ENCODE measurements at regions not wholly inside any gene's neighbourhood (a gene's known extent, or its start where the extent isn't known, plus 50 kb on each side); places are given as distances from the start of the nearest gene placed in this dataset.

DNA sequence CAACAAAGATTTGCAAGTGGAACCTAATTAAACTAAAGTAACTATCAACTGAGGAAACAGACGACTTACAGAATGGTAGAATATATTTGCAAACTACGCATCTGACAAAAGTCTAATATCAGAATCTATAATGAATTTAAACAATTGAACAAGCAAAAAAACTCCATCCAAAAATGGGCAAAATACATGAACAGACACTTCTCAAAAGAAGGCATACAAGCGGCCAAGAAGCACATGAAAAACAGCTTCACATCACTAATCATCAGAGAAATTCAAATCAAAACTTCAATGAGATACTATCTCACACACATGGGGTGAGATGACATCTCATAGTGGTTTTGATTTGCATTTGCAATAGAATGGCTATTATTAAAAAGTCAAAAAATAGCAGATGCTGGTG, 128.6 kb downstream of the POLR2M start:
- no peaks in the 10 kb centered on the region for H3K79me2 ChIP-seq (ENCODE audit: low read length)
- no peak overlapping the region for H2AFZ ChIP-seq (ENCODE audit: low read depth, low read length)
- H3K4me2 ChIP-seq (ENCODE audit: low read length): no peak overlapping the region
- H3K27ac ChIP-seq (ENCODE audit: low read length): no peak overlapping the region
- H3K9me3 ChIP-seq (ENCODE audit: insufficient read depth, low read length): no peaks in the 10 kb centered on the region
- no peaks in the 10 kb centered on the region for H4K20me1 ChIP-seq (ENCODE audit: insufficient read depth, low read length)
- H3K9ac ChIP-seq (ENCODE audit: low read length): no peak overlapping the region
- no peaks in the 10 kb centered on the region for H3K36me3 ChIP-seq (replicated peaks; ENCODE audit: low read depth, low read length)
- H3K4me3 ChIP-seq (ENCODE audit: low read length): no peak overlapping the region
- no peaks in the 10 kb centered on the region for H3K4me1 ChIP-seq (ENCODE audit: low read length)
- TF ChIP-seq, protein P1, sequence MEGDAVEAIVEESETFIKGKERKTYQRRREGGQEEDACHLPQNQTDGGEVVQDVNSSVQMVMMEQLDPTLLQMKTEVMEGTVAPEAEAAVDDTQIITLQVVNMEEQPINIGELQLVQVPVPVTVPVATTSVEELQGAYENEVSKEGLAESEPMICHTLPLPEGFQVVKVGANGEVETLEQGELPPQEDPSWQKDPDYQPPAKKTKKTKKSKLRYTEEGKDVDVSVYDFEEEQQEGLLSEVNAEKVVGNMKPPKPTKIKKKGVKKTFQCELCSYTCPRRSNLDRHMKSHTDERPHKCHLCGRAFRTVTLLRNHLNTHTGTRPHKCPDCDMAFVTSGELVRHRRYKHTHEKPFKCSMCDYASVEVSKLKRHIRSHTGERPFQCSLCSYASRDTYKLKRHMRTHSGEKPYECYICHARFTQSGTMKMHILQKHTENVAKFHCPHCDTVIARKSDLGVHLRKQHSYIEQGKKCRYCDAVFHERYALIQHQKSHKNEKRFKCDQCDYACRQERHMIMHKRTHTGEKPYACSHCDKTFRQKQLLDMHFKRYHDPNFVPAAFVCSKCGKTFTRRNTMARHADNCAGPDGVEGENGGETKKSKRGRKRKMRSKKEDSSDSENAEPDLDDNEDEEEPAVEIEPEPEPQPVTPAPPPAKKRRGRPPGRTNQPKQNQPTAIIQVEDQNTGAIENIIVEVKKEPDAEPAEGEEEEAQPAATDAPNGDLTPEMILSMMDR (IDR thresholded peaks at IDR 0.05; ENCODE audit: low read depth, low read length): no peak
- no peak for TF ChIP-seq EZH2phosphoT487 (IDR thresholded peaks at IDR 0.05; ENCODE audit: low read depth)
- peaks cover 6% of the 10 kb centered on the region; the same call in 1 of the 2 replicates for H3K27me3 ChIP-seq (ENCODE audit: low read depth, low read length)

DNA sequence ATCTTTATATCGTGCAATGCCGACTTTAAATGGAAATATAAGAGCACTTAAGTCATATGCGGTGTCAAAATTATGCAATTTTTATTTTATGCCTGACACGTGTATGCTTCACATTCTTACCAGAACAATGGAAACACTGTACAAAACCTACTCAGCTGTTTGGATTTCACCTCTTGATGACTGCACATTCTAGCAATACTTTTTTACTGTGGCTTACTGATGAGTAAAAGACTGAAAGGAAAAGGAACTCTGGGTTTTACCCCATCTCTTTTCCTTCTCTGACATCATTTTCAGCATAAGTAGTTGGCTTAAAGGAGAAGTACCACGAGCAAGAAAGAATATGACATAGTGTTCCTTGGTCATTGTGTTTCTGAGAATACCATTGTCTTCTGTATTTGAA, 142.8 kb downstream of the POLR2M start:
- Histone ChIP-seq H2AFZ (ENCODE audit: low read depth, low read length) (no peak overlapping the region), H3K36me3 (replicated peaks; ENCODE audit: low read depth, low read length) (no peaks in the 10 kb centered on the region), H3K4me3 (ENCODE audit: low read length) (no peak overlapping the region), H3K4me2 (ENCODE audit: low read length) (no peak overlapping the region; the same call in 1 of the 2 replicates), H3K9me3 (ENCODE audit: insufficient read depth, low read length) (no peaks in the 10 kb centered on the region), H3K27ac (ENCODE audit: low read length) (no peak overlapping the region), H4K20me1 (ENCODE audit: insufficient read depth, low read length) (no peaks in the 10 kb centered on the region), H3K27me3 (ENCODE audit: low read depth, low read length) (peaks cover 9% of the 10 kb centered on the region), H3K9ac (ENCODE audit: low read length) (no peak overlapping the region), H3K79me2 (ENCODE audit: low read length) (no peaks in the 10 kb centered on the region), H3K4me1 (ENCODE audit: low read length) (peaks cover 11% of the 10 kb centered on the region)
- TF ChIP-seq EZH2phosphoT487 (IDR thresholded peaks at IDR 0.05; ENCODE audit: low read depth): no peak
- TF ChIP-seq, protein P1 (IDR thresholded peaks at IDR 0.05; ENCODE audit: low read depth, low read length): no peak

DNA sequence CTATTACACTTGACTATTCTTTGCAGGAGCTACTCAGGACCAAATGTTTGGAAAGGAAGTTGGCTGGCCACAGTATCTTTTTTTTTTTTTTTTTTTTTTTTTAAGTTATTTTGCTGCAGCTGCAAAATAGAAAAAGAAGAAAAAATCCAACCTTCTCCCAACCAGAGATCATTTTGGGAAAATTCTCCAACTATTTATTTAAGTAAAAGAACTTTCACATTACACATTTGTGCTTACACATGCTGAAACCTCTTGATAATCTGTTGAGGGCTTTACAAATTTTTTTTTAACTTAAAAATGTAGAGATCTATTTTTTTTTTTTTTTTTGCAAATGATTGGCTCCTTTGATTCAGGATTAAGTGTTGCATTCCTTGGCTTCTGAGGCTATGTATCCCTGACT, 148.0 kb downstream of the POLR2M start:
- TF ChIP-seq EZH2phosphoT487 (IDR thresholded peaks at IDR 0.05; ENCODE audit: low read depth): no peak
- H3K79me2 ChIP-seq (ENCODE audit: low read length): no peaks in the 10 kb centered on the region
- no peaks in the 10 kb centered on the region for H3K9me3 ChIP-seq (ENCODE audit: insufficient read depth, low read length)
- H3K27ac ChIP-seq (ENCODE audit: low read length): no peak overlapping the region
- no peak overlapping the region for H3K4me2 ChIP-seq (ENCODE audit: low read length)
- no peak overlapping the region for H3K4me3 ChIP-seq (ENCODE audit: low read length)
- no peaks in the 10 kb centered on the region for H3K36me3 ChIP-seq (replicated peaks; ENCODE audit: low read depth, low read length)
- H3K9ac ChIP-seq (ENCODE audit: low read length): no peak overlapping the region
- H3K4me1 ChIP-seq (ENCODE audit: low read length): peaks cover 3% of the 10 kb centered on the region
- no peaks in the 10 kb centered on the region for H4K20me1 ChIP-seq (ENCODE audit: insufficient read depth, low read length)
- H3K27me3 ChIP-seq (ENCODE audit: low read depth, low read length): peaks cover 6% of the 10 kb centered on the region
- no peak overlapping the region for H2AFZ ChIP-seq (ENCODE audit: low read depth, low read length)

DNA sequence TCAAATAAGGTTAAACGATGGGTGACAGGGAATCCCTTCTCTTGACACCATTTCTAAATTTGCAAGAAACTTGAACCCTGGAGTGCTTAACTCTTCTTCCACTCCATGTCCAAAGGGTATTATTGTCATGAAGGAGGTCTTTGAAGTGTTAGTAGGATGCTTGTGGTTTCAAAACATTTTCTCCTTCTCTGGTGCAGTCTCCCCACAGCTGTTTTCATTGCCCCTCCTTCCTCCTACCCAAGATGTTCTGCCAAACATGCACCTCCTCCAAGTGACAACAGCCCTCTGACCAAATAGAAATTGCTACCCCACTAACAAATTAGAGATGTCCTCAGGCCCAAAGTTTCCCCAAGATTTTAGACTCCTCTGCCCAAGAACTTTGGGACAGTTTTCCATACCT, 151.4 kb downstream of the POLR2M start:
- H3K36me3 ChIP-seq (replicated peaks; ENCODE audit: low read depth, low read length): no peaks in the 10 kb centered on the region
- no peaks in the 10 kb centered on the region for H3K27me3 ChIP-seq (ENCODE audit: low read depth, low read length)
- H3K27ac ChIP-seq (ENCODE audit: low read length): no peak overlapping the region
- H2AFZ ChIP-seq (ENCODE audit: low read depth, low read length): no peak overlapping the region
- no peak overlapping the region for H3K4me3 ChIP-seq (ENCODE audit: low read length)
- no peaks in the 10 kb centered on the region for H4K20me1 ChIP-seq (ENCODE audit: insufficient read depth, low read length)
- H3K9ac ChIP-seq (ENCODE audit: low read length): no peak overlapping the region
- H3K79me2 ChIP-seq (ENCODE audit: low read length): no peaks in the 10 kb centered on the region
- 0 out of 2 replicates have a peak, but pooled peaks cover 2% of the 10 kb centered on the region for H3K4me1 ChIP-seq (ENCODE audit: low read length)
- no peak overlapping the region for H3K4me2 ChIP-seq (ENCODE audit: low read length)
- no peak for TF ChIP-seq EZH2phosphoT487 (IDR thresholded peaks at IDR 0.05; ENCODE audit: low read depth)
- TF ChIP-seq, protein P1 (IDR thresholded peaks at IDR 0.05; ENCODE audit: low read depth, low read length): no peak
- H3K9me3 ChIP-seq (ENCODE audit: insufficient read depth, low read length): no peaks in the 10 kb centered on the region
